Fibroblast of skin of scalp (primary cell): ENCODE measurements at regions not wholly inside any gene's neighbourhood (a gene's known extent, or its start where the extent isn't known, plus 50 kb on each side); places are given as distances from the start of the nearest gene placed in this dataset.
"Not testable (repeated sequence)": the region's sequence is repeated elsewhere in the genome, so short reads cannot be mapped to it uniquely, and the experiment has no call there.

Experiments
- DNase-seq: peaks from one replicate; pipeline ENCODE4 v3.0.0-alpha.2; 2013

- no peak for DNase-seq
These were observed 223.5 kb upstream of the CAND1 start for GRCh38 chr12:67045650-67046049.

GRCh38 chr12:67046062-67046461 lies 223.1 kb upstream of the CAND1 start:
- no peak for DNase-seq

GRCh38 chr12:67047634-67048033 lies 221.5 kb upstream of the CAND1 start:
- no peak for DNase-seq

GRCh38 chr12:67048371-67048770 lies 220.8 kb upstream of the CAND1 start:
- DNase-seq = no peak

GRCh38 chr12:67049199-67049598 lies 220.0 kb upstream of the CAND1 start:
- not testable (repeated sequence) for DNase-seq

- DNase-seq = peak; percentile 68
These were observed 216.2 kb upstream of the CAND1 start for GRCh38 chr12:67052981-67053380.

- no peak for DNase-seq
These were observed 212.8 kb upstream of the CAND1 start for GRCh38 chr12:67056329-67056728.

- DNase-seq = no peak
These were observed 212.1 kb upstream of the CAND1 start for GRCh38 chr12:67057072-67057471.

- no peak for DNase-seq
These were observed 207.0 kb upstream of the CAND1 start for GRCh38 chr12:67062193-67062592.

- DNase-seq = no peak
These were observed 201.5 kb upstream of the CAND1 start for GRCh38 chr12:67067453-67068203.

- DNase-seq = no peak
These were observed 200.9 kb upstream of the CAND1 start for GRCh38 chr12:67068204-67068731.

GRCh38 chr12:67068761-67069450 lies 200.3 kb upstream of the CAND1 start:
- peak; percentile 44 for DNase-seq

- no peak for DNase-seq
These were observed 199.5 kb upstream of the CAND1 start for GRCh38 chr12:67069451-67070306.

- DNase-seq = no peak
These were observed 198.9 kb upstream of the CAND1 start for GRCh38 chr12:67070307-67070600.

GRCh38 chr12:67070604-67071003 lies 198.6 kb upstream of the CAND1 start:
- DNase-seq = no peak

GRCh38 chr12:67072281-67072680 lies 196.9 kb upstream of the CAND1 start:
- DNase-seq = not testable (repeated sequence)

GRCh38 chr12:67073336-67073735 lies 195.8 kb upstream of the CAND1 start:
- no peak for DNase-seq

GRCh38 chr12:67074072-67074471 lies 195.1 kb upstream of the CAND1 start:
- DNase-seq = no peak

GRCh38 chr12:67077617-67078016 lies 191.5 kb upstream of the CAND1 start:
- DNase-seq = no peak

- no peak for DNase-seq
These were observed 190.2 kb upstream of the CAND1 start for GRCh38 chr12:67078957-67079356.

GRCh38 chr12:67080637-67081036 lies 188.5 kb upstream of the CAND1 start:
- DNase-seq = no peak

- DNase-seq = no peak
These were observed 186.9 kb upstream of the CAND1 start for GRCh38 chr12:67082221-67082620.

- DNase-seq = no peak
These were observed 183.5 kb upstream of the CAND1 start for GRCh38 chr12:67085699-67086098.
